OCI-LY7 (cell line): ENCODE measurements at regions not wholly inside any gene's neighbourhood (a gene's known extent, or its start where the extent isn't known, plus 50 kb on each side); places are given as distances from the start of the nearest gene placed in this dataset.

Experiments
- BruUV-seq: library from RNA; stranded (reverse); fragments of 400-500 nt; replicated peaks from 2 replicates; lab custom pipeline; 2021; lab: Mats Ljungman, UMichigan
- CTCF ChIA-PET: fragments of 300-600 bp; sonication (Branson Sonifier 250); formaldehyde crosslinking; loops from one replicate; lab custom pipeline; 2022; ENCODE audit warnings: antibody characterized with exemption; ENCODE audit not compliant: unreplicated experiment; lab: Charles Lee
- POLR2A ChIA-PET: fragments of 300-600 bp; sonication (Branson Sonifier 250); formaldehyde crosslinking; loops from one replicate; lab custom pipeline; 2022; ENCODE audit warnings: antibody characterized with exemption; lab: Charles Lee
- DNase-seq: peaks from one replicate; pipeline ENCODE4 v3.0.0-alpha.2; 2015; ENCODE audit warnings: low spot score
- H2AFZ ChIP-seq: fragments of 200-600 bp; sonication (generic), shearing (Covaris generic); 2 replicates; pipeline ENCODE4 v1.6.1; 2014; ENCODE audit warnings: mild to moderate bottlenecking, antibody characterized with exemption, low read length, moderate library complexity
- H3K27ac ChIP-seq: fragments of 200-600 bp; sonication (generic); 2 replicates; pipeline ENCODE4 v1.5.1; 2014; ENCODE audit warnings: mixed run types, low read depth, mild to moderate bottlenecking, moderate library complexity, low read length, inconsistent platforms; ENCODE audit not compliant: poor library complexity, severe bottlenecking
- H3K36me3 ChIP-seq: fragments of 200-600 bp; sonication (generic); 2 replicates; pipeline ENCODE4 v1.6.1; 2014; ENCODE audit warnings: mild to moderate bottlenecking, antibody characterized with exemption, low read length, moderate library complexity, mixed read lengths; ENCODE audit not compliant: insufficient read depth
- H3K4me1 ChIP-seq: fragments of 200-600 bp; sonication (generic); 2 replicates; pipeline ENCODE4 v1.5.1; 2014; ENCODE audit warnings: mild to moderate bottlenecking, low read length; ENCODE audit not compliant: insufficient read depth, poor library complexity, severe bottlenecking
- H3K4me2 ChIP-seq: fragments of 200-600 bp; sonication (generic); 2 replicates; pipeline ENCODE4 v1.6.1; 2014; ENCODE audit warnings: mild to moderate bottlenecking, low read length
- H3K4me3 ChIP-seq: fragments of 200-600 bp; sonication (generic); 2 replicates; pipeline ENCODE4 v1.5.1; 2014; ENCODE audit warnings: mild to moderate bottlenecking, low read depth, low read length; ENCODE audit not compliant: poor library complexity, severe bottlenecking
- H3K79me2 ChIP-seq: fragments of 200-600 bp; sonication (generic); 2 replicates; pipeline ENCODE4 v1.6.1; 2016; ENCODE audit warnings: low read depth, mild to moderate bottlenecking, low read length, moderate library complexity, mixed read lengths; ENCODE audit not compliant: insufficient read depth
- H3K9me2 ChIP-seq: fragments of 200-600 bp; sonication (generic); 2 replicates; pipeline ENCODE4 v1.6.1; 2016; ENCODE audit warnings: mild to moderate bottlenecking, low read length, mixed read lengths; ENCODE audit not compliant: insufficient read depth
- H3K9me3 ChIP-seq: fragments of 200-600 bp; sonication (generic); 2 replicates; pipeline ENCODE4 v1.6.1; 2014; ENCODE audit warnings: mild to moderate bottlenecking, mixed run types, low read length, mixed read lengths
- H4K20me1 ChIP-seq: fragments of 200-600 bp; sonication (generic); 2 replicates; pipeline ENCODE4 v1.6.1; 2014; ENCODE audit warnings: mild to moderate bottlenecking, antibody characterized with exemption, low read length, moderate library complexity, mixed read lengths; ENCODE audit not compliant: insufficient read depth
- EZH2phosphoT487 ChIP-seq: fragments of 200-600 bp; sonication (generic); IDR thresholded peaks from 2 replicates; pipeline ENCODE4 v1.6.1; 2018; ENCODE audit warnings: low read depth, borderline replicate concordance, mild to moderate bottlenecking, mixed run types, antibody characterized with exemption, low read length, moderate library complexity, mixed read lengths
- intact Hi-C: fragments of 100-400 bp; cut with micrococcal nuclease; formaldehyde crosslinking; loops from one replicate; pipeline ENCODE4 v1.10.0; 2022; ENCODE audit not compliant: unreplicated experiment
- TF ChIP-seq, protein P1 (sequence below): fragments of 200-600 bp; sonication (generic); conservative IDR thresholded peaks from 2 replicates; pipeline ENCODE4 v1.5.1; 2014; ENCODE audit warnings: mild to moderate bottlenecking, antibody characterized with exemption, low read length, moderate library complexity, mixed read lengths

DNA sequence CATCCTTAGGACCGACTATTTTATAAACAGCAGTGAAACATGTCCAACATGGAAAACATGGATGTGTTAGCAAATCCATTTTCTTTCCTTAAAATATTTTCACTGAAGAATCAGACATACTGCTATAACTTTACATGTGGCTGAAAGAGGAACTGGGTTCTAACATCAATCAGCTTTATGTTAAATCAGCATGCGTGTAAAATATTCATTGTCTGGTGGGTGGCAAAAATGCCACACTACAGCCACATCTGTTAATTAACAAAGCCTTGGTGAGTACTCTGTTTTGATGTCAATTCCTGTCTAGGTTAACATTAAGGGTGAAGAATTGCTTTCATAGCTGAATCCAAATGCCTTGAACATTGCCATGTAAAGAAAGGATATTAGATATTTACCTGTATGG lies 222.6 kb upstream of the CEP162 start:
- no peak for DNase-seq
- no TSS peak for BruUV-seq

DNA sequence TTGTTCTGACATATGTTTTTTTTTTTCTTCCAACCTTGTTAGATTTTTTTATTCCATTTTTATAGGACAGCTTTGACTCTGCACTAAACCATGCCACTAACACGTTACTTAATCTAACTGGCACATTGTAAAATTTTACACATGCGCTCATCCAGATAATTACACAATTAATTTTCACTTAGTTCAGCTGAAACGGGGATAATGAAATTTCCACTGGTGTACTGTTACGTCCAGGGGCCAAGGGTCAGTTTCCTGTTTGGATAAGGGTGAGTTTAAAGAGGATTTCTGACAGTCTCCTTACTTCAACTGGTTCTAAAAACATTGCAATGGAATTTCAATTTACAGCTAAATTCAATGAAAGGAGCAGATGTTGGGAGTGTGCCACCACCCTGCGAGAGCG lies 221.8 kb upstream of the CEP162 start:
- intact Hi-C loops: no loop called here
- no peak for TF ChIP-seq EZH2phosphoT487
- TF ChIP-seq, protein P1, sequence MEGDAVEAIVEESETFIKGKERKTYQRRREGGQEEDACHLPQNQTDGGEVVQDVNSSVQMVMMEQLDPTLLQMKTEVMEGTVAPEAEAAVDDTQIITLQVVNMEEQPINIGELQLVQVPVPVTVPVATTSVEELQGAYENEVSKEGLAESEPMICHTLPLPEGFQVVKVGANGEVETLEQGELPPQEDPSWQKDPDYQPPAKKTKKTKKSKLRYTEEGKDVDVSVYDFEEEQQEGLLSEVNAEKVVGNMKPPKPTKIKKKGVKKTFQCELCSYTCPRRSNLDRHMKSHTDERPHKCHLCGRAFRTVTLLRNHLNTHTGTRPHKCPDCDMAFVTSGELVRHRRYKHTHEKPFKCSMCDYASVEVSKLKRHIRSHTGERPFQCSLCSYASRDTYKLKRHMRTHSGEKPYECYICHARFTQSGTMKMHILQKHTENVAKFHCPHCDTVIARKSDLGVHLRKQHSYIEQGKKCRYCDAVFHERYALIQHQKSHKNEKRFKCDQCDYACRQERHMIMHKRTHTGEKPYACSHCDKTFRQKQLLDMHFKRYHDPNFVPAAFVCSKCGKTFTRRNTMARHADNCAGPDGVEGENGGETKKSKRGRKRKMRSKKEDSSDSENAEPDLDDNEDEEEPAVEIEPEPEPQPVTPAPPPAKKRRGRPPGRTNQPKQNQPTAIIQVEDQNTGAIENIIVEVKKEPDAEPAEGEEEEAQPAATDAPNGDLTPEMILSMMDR: no peak
- no peaks in the 10 kb centered on the region for H3K79me2 ChIP-seq
- no peaks in the 10 kb centered on the region for H3K36me3 ChIP-seq
- no peak overlapping the region for H3K27ac ChIP-seq
- no peak overlapping the region for H2AFZ ChIP-seq
- H3K4me3 ChIP-seq: no peak overlapping the region
- ChIA-PET POLR2A (interaction anchor here (0.7 kb wide), 1 partner anchor 14 kb away, joined by 3 read pairs; no protein-coding TSS in a partner anchor), CTCF (no interaction called here)
- no peaks in the 10 kb centered on the region for H3K9me2 ChIP-seq
- H3K4me2 ChIP-seq: no peak overlapping the region
- no peak for DNase-seq
- no peaks in the 10 kb centered on the region for H4K20me1 ChIP-seq
- H3K4me1 ChIP-seq: no peaks in the 10 kb centered on the region
- no TSS peak for BruUV-seq
- no peaks in the 10 kb centered on the region for H3K9me3 ChIP-seq

More for the DNA sequence above, 222.6 kb upstream of the CEP162 start:
- Histone ChIP-seq H4K20me1 (no peaks in the 10 kb centered on the region), H3K9me3 (no peaks in the 10 kb centered on the region), H3K9me2 (no peaks in the 10 kb centered on the region), H3K27ac (no peak overlapping the region), H3K4me2 (no peak overlapping the region), H3K4me3 (no peak overlapping the region), H3K36me3 (no peaks in the 10 kb centered on the region), H3K79me2 (no peaks in the 10 kb centered on the region), H3K4me1 (no peaks in the 10 kb centered on the region), H2AFZ (no peak overlapping the region)
- intact Hi-C loops: no loop called here
- TF ChIP-seq, protein P1: no peak
- no peak for TF ChIP-seq EZH2phosphoT487
- ChIA-PET CTCF (no interaction called here), POLR2A (interaction anchor here (0.6 kb wide), 1 partner anchor 68 kb away, joined by 3 read pairs; no protein-coding TSS in a partner anchor)

DNA sequence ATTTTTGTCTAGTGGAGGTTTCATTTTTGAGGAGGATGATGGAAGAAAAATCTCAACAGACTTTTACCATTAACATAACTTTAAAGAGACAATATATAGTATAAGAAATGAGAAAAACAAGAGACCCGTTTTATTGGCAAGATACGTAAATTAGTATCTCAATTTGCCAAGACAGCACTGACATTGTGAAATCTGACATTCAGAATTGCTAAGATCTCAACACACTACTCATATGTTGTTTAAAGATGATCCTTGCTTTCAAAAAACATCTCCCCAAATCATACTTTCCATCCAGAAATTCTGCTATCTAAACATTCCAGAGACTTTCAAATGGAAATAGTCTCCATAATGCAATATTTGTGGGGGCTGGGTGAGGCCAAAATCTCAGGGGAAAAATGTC lies 220.9 kb upstream of the CEP162 start:
- Histone ChIP-seq H3K4me2 (no peak overlapping the region), H3K4me1 (no peaks in the 10 kb centered on the region), H3K9me3 (no peaks in the 10 kb centered on the region), H2AFZ (no peak overlapping the region), H3K27ac (no peak overlapping the region), H3K36me3 (no peaks in the 10 kb centered on the region), H4K20me1 (no peaks in the 10 kb centered on the region), H3K4me3 (no peak overlapping the region), H3K9me2 (no peaks in the 10 kb centered on the region), H3K79me2 (no peaks in the 10 kb centered on the region)
- intact Hi-C loops: no loop called here
- ChIA-PET POLR2A (interaction anchor here (0.7 kb wide), 2 partner anchors 14 to 33 kb away, joined by 3 to 4 read pairs; no protein-coding TSS in a partner anchor), CTCF (no interaction called here)
- BruUV-seq: no TSS peak
- DNase-seq: no peak
- TF ChIP-seq EZH2phosphoT487: no peak
- TF ChIP-seq, protein P1: no peak
